ENCODE measurements at regions not wholly inside any gene's neighbourhood (a gene's known extent, or its start where the extent isn't known, plus 50 kb on each side); places are given as distances from the start of the nearest gene placed in this dataset.

GRCh38 chr6:165782134-165782533, 119.1 kb upstream of the PDE10A start:
- Histone ChIP-seq H3K27me3 (ENCODE audit: insufficient read depth, low read length, poor library complexity) (peaks cover 7% of the 10 kb centered on the region), H3K9ac (ENCODE audit: low read depth, low read length) (no peak overlapping the region), H3K27ac (ENCODE audit: low read length) (no peak overlapping the region), H2AFZ (ENCODE audit: low read depth, low read length) (no peak overlapping the region), H3K4me2 (ENCODE audit: insufficient read depth, low read length) (no peak overlapping the region), H3K4me1 (ENCODE audit: insufficient read depth, low read length) (no peaks in the 10 kb centered on the region; the same call in 1 of the 2 replicates), H3K9me3 (ENCODE audit: insufficient read depth, low read length, severe bottlenecking) (no peaks in the 10 kb centered on the region), H4K20me1 (ENCODE audit: insufficient read depth, low read length) (no peaks in the 10 kb centered on the region), H3K4me3 (ENCODE audit: low read depth in 1 of 2, low read length in 2 of 2) (no peak overlapping the region), H3K79me2 (ENCODE audit: insufficient read depth, low read length) (no peaks in the 10 kb centered on the region), H3K36me3 (ENCODE audit: insufficient read depth, low read length) (no peaks in the 10 kb centered on the region)
- TF ChIP-seq, protein P1, sequence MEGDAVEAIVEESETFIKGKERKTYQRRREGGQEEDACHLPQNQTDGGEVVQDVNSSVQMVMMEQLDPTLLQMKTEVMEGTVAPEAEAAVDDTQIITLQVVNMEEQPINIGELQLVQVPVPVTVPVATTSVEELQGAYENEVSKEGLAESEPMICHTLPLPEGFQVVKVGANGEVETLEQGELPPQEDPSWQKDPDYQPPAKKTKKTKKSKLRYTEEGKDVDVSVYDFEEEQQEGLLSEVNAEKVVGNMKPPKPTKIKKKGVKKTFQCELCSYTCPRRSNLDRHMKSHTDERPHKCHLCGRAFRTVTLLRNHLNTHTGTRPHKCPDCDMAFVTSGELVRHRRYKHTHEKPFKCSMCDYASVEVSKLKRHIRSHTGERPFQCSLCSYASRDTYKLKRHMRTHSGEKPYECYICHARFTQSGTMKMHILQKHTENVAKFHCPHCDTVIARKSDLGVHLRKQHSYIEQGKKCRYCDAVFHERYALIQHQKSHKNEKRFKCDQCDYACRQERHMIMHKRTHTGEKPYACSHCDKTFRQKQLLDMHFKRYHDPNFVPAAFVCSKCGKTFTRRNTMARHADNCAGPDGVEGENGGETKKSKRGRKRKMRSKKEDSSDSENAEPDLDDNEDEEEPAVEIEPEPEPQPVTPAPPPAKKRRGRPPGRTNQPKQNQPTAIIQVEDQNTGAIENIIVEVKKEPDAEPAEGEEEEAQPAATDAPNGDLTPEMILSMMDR (IDR thresholded peaks at IDR 0.05; ENCODE audit: borderline replicate concordance, extremely low read depth, low read length, poor library complexity, severe bottlenecking): no peak
- no peak for TF ChIP-seq EZH2 (IDR thresholded peaks at IDR 0.05; ENCODE audit: borderline replicate concordance, low read depth, low read length, severe bottlenecking)
- no peak for ATAC-seq (ENCODE audit: insufficient read depth, low read depth)
- DNase-seq: no peak

GRCh38 chr6:165777680-165778079, 114.6 kb upstream of the PDE10A start:
- no peaks in the 10 kb centered on the region; the same call in 1 of the 2 replicates for H3K4me1 ChIP-seq (ENCODE audit: insufficient read depth, low read length)
- H3K79me2 ChIP-seq (ENCODE audit: insufficient read depth, low read length): no peaks in the 10 kb centered on the region
- peaks cover 4% of the 10 kb centered on the region for H3K27me3 ChIP-seq (ENCODE audit: insufficient read depth, low read length, poor library complexity)
- DNase-seq: no peak
- no peaks in the 10 kb centered on the region for H3K36me3 ChIP-seq (ENCODE audit: insufficient read depth, low read length)
- no peak overlapping the region for H3K9ac ChIP-seq (ENCODE audit: low read depth, low read length)
- TF ChIP-seq, protein P1 (IDR thresholded peaks at IDR 0.05; ENCODE audit: borderline replicate concordance, extremely low read depth, low read length, poor library complexity, severe bottlenecking): peak; percentile 6
- TF ChIP-seq EZH2 (IDR thresholded peaks at IDR 0.05; ENCODE audit: borderline replicate concordance, low read depth, low read length, severe bottlenecking): no peak
- ATAC-seq (ENCODE audit: insufficient read depth, low read depth): no peak
- H4K20me1 ChIP-seq (ENCODE audit: insufficient read depth, low read length): no peaks in the 10 kb centered on the region
- no peak overlapping the region for H3K27ac ChIP-seq (ENCODE audit: low read length)
- no peaks in the 10 kb centered on the region for H3K9me3 ChIP-seq (ENCODE audit: insufficient read depth, low read length, severe bottlenecking)
- no peak overlapping the region for H3K4me2 ChIP-seq (ENCODE audit: insufficient read depth, low read length)
- no peak overlapping the region for H2AFZ ChIP-seq (ENCODE audit: low read depth, low read length)
- H3K4me3 ChIP-seq (ENCODE audit: low read depth in 1 of 2, low read length in 2 of 2): no peak overlapping the region

GRCh38 chr6:165776691-165777090, 113.7 kb upstream of the PDE10A start:
- Histone ChIP-seq H3K9ac (ENCODE audit: low read depth, low read length) (no peak overlapping the region), H3K27ac (ENCODE audit: low read length) (no peak overlapping the region), H3K9me3 (ENCODE audit: insufficient read depth, low read length, severe bottlenecking) (no peaks in the 10 kb centered on the region), H3K4me3 (ENCODE audit: low read depth in 1 of 2, low read length in 2 of 2) (no peak overlapping the region), H3K27me3 (ENCODE audit: insufficient read depth, low read length, poor library complexity) (peaks cover 4% of the 10 kb centered on the region), H3K36me3 (ENCODE audit: insufficient read depth, low read length) (no peaks in the 10 kb centered on the region), H3K4me2 (ENCODE audit: insufficient read depth, low read length) (no peak overlapping the region), H3K79me2 (ENCODE audit: insufficient read depth, low read length) (no peaks in the 10 kb centered on the region), H4K20me1 (ENCODE audit: insufficient read depth, low read length) (no peaks in the 10 kb centered on the region), H2AFZ (ENCODE audit: low read depth, low read length) (no peak overlapping the region), H3K4me1 (ENCODE audit: insufficient read depth, low read length) (no peaks in the 10 kb centered on the region)
- TF ChIP-seq EZH2 (IDR thresholded peaks at IDR 0.05; ENCODE audit: borderline replicate concordance, low read depth, low read length, severe bottlenecking): no peak
- TF ChIP-seq, protein P1 (IDR thresholded peaks at IDR 0.05; ENCODE audit: borderline replicate concordance, extremely low read depth, low read length, poor library complexity, severe bottlenecking): no peak
- DNase-seq (no peak), ATAC-seq (ENCODE audit: insufficient read depth, low read depth) (no peak)

- H3K4me1 ChIP-seq (ENCODE audit: insufficient read depth, low read length): no peaks in the 10 kb centered on the region
- no peak overlapping the region for H3K4me2 ChIP-seq (ENCODE audit: insufficient read depth, low read length)
- peaks cover 4% of the 10 kb centered on the region for H3K27me3 ChIP-seq (ENCODE audit: insufficient read depth, low read length, poor library complexity)
- H3K79me2 ChIP-seq (ENCODE audit: insufficient read depth, low read length): no peaks in the 10 kb centered on the region
- DNase-seq: no peak
- no peak overlapping the region for H3K27ac ChIP-seq (ENCODE audit: low read length)
- no peaks in the 10 kb centered on the region for H4K20me1 ChIP-seq (ENCODE audit: insufficient read depth, low read length)
- H3K9me3 ChIP-seq (ENCODE audit: insufficient read depth, low read length, severe bottlenecking): no peaks in the 10 kb centered on the region
- ATAC-seq (ENCODE audit: insufficient read depth, low read depth): no peak
- no peak overlapping the region for H3K9ac ChIP-seq (ENCODE audit: low read depth, low read length)
- no peak overlapping the region for H2AFZ ChIP-seq (ENCODE audit: low read depth, low read length)
- H3K4me3 ChIP-seq (ENCODE audit: low read depth in 1 of 2, low read length in 2 of 2): no peak overlapping the region
- H3K36me3 ChIP-seq (ENCODE audit: insufficient read depth, low read length): no peaks in the 10 kb centered on the region
- no peak for TF ChIP-seq EZH2 (IDR thresholded peaks at IDR 0.05; ENCODE audit: borderline replicate concordance, low read depth, low read length, severe bottlenecking)
- TF ChIP-seq, protein P1 (IDR thresholded peaks at IDR 0.05; ENCODE audit: borderline replicate concordance, extremely low read depth, low read length, poor library complexity, severe bottlenecking): no peak
Measured at GRCh38 chr6:165775721-165776120, 112.7 kb upstream of the PDE10A start.

All from DND-41 (cell line).